D341Med (cell line): ENCODE measurements at regions not wholly inside any gene's neighbourhood (a gene's known extent, or its start where the extent isn't known, plus 50 kb on each side); places are given as distances from the start of the nearest gene placed in this dataset.
A peak's percentile ranks its signal among the peaks of the same experiment; 100 is the strongest.
"Not testable (repeated sequence)": the region's sequence is repeated elsewhere in the genome, so short reads cannot be mapped to it uniquely, and the experiment has no call there.

Experiments
- DNase-seq: peaks from one replicate; pipeline ENCODE4 v3.0.0; 2012; ENCODE audit warnings: low spot score

- DNase-seq: no peak
Measured at GRCh38 chr15:62218841-62219240, 53.8 kb upstream of the C2CD4B start.

GRCh38 chr15:62219799-62220198, 54.7 kb upstream of the C2CD4B start:
- no peak for DNase-seq

- DNase-seq: no peak
Measured at GRCh38 chr15:62223020-62223419, 57.9 kb upstream of the C2CD4B start.

- no peak for DNase-seq
Measured at GRCh38 chr15:62228604-62229003, 63.5 kb upstream of the C2CD4B start.

- no peak for DNase-seq
Measured at GRCh38 chr15:62231856-62232255, 66.8 kb upstream of the C2CD4B start.

- DNase-seq: no peak
Measured at GRCh38 chr15:62240121-62241096, 75.3 kb upstream of the C2CD4B start.

GRCh38 chr15:62241135-62241770, 76.2 kb upstream of the C2CD4B start:
- DNase-seq: peak; percentile 48

GRCh38 chr15:62242999-62243398, 77.9 kb upstream of the C2CD4B start:
- DNase-seq: no peak

GRCh38 chr15:62244762-62245161, 79.7 kb upstream of the C2CD4B start:
- DNase-seq: no peak

GRCh38 chr15:62248277-62248984, 83.3 kb upstream of the C2CD4B start:
- no peak for DNase-seq

- no peak for DNase-seq
Measured at GRCh38 chr15:62249501-62249900, 84.4 kb upstream of the C2CD4B start.

- DNase-seq: no peak
Measured at GRCh38 chr15:62250186-62250585, 85.1 kb upstream of the C2CD4B start.

GRCh38 chr15:62250978-62251377, 85.9 kb upstream of the C2CD4B start:
- no peak for DNase-seq

- DNase-seq: no peak
Measured at GRCh38 chr15:62253294-62253693, 88.2 kb upstream of the C2CD4B start.

GRCh38 chr15:62254137-62254934, 89.3 kb upstream of the C2CD4B start:
- peak; percentile 78 for DNase-seq

GRCh38 chr15:62256430-62256829, 91.3 kb upstream of the C2CD4B start:
- DNase-seq: not testable (repeated sequence)

GRCh38 chr15:62257996-62258521, 93.0 kb upstream of the C2CD4B start:
- no peak for DNase-seq

- DNase-seq: no peak
Measured at GRCh38 chr15:62262305-62262941, 97.3 kb upstream of the C2CD4B start.

- no peak for DNase-seq
Measured at GRCh38 chr15:62264196-62264595, 99.1 kb upstream of the C2CD4B start.

GRCh38 chr15:62269504-62269903, 104.4 kb upstream of the C2CD4B start:
- no peak for DNase-seq
